ENCODE measurements at regions not wholly inside any gene's neighbourhood (a gene's known extent, or its start where the extent isn't known, plus 50 kb on each side); places are given as distances from the start of the nearest gene placed in this dataset.
"Not testable (repeated sequence)": the region's sequence is repeated elsewhere in the genome, so short reads cannot be mapped to it uniquely, and the experiment has no call there.

GRCh38 chr21:9774901-9775593 lies 746.3 kb upstream of the TPTE start:
- POLR2A ChIA-PET, ATAC-seq, H3K4me1 Mint-ChIP-seq, H3K27me3 Mint-ChIP-seq, DNase-seq, H3K4me3 Mint-ChIP-seq, H3K27ac Mint-ChIP-seq: not testable (repeated sequence)
- Mint-ChIP-seq H3K36me3 (peaks cover 0 to 26% (median 4%) of the 10 kb centered on the region in 3 donors), H3K9me3 (peaks cover 17 to 43% (median 29%) of the 10 kb centered on the region in 9 donors)

- H3K4me3 Mint-ChIP-seq, H3K4me1 Mint-ChIP-seq, POLR2A ChIA-PET, DNase-seq, H3K27ac Mint-ChIP-seq, ATAC-seq, H3K27me3 Mint-ChIP-seq: not testable (repeated sequence)
- H3K36me3 Mint-ChIP-seq: peaks cover 0 to 26% (median 4%) of the 10 kb centered on the region in 3 donors
- peaks cover 17 to 50% (median 33%) of the 10 kb centered on the region in 9 donors for H3K9me3 Mint-ChIP-seq
Measured at GRCh38 chr21:9775877-9776276, 745.5 kb upstream of the TPTE start.

- H3K9me3 Mint-ChIP-seq: peaks cover 17 to 52% (median 33%) of the 10 kb centered on the region in 9 donors
- H3K4me1 Mint-ChIP-seq, H3K27ac Mint-ChIP-seq, H3K27me3 Mint-ChIP-seq, POLR2A ChIA-PET, ATAC-seq, H3K4me3 Mint-ChIP-seq, DNase-seq: not testable (repeated sequence)
- peaks cover 0 to 26% (median 4%) of the 10 kb centered on the region in 3 donors for H3K36me3 Mint-ChIP-seq
Measured at GRCh38 chr21:9776286-9777020, 744.9 kb upstream of the TPTE start.

GRCh38 chr21:9778541-9778940 lies 742.8 kb upstream of the TPTE start:
- POLR2A ChIA-PET, H3K27ac Mint-ChIP-seq, DNase-seq, H3K4me3 Mint-ChIP-seq, H3K4me1 Mint-ChIP-seq, ATAC-seq, H3K27me3 Mint-ChIP-seq: not testable (repeated sequence)
- peaks cover 23 to 70% (median 43%) of the 10 kb centered on the region in 9 donors for H3K9me3 Mint-ChIP-seq
- peaks cover 0 to 26% (median 4%) of the 10 kb centered on the region in 3 donors for H3K36me3 Mint-ChIP-seq

GRCh38 chr21:9780441-9780937 lies 740.9 kb upstream of the TPTE start:
- H3K9me3 Mint-ChIP-seq: peaks cover 20 to 74% (median 42%) of the 10 kb centered on the region in 9 donors
- POLR2A ChIA-PET: no interaction called here

GRCh38 chr21:9783587-9783986 lies 737.8 kb upstream of the TPTE start:
- H3K4me1 Mint-ChIP-seq, H3K27me3 Mint-ChIP-seq, ATAC-seq, H3K4me3 Mint-ChIP-seq, H3K27ac Mint-ChIP-seq, H3K36me3 Mint-ChIP-seq, DNase-seq, POLR2A ChIA-PET: not testable (repeated sequence)
- H3K9me3 Mint-ChIP-seq: peaks cover 17 to 63% (median 35%) of the 10 kb centered on the region in 9 donors

More at GRCh38 chr21:9780441-9780937, 740.9 kb upstream of the TPTE start:
- Mint-ChIP-seq H3K36me3 (peaks cover 0 to 25% (median 4%) of the 10 kb centered on the region in 3 donors), H3K27ac (no peak overlapping the region), H3K4me1 (no peaks in the 10 kb centered on the region), H3K27me3 (no peaks in the 10 kb centered on the region), H3K4me3 (no peak overlapping the region)
- ATAC-seq (no peak), DNase-seq (no peak)

GRCh38 chr21:9784201-9784600 lies 737.2 kb upstream of the TPTE start:
- DNase-seq, H3K36me3 Mint-ChIP-seq, H3K4me3 Mint-ChIP-seq, ATAC-seq, H3K27me3 Mint-ChIP-seq, POLR2A ChIA-PET, H3K4me1 Mint-ChIP-seq, H3K27ac Mint-ChIP-seq: not testable (repeated sequence)
- H3K9me3 Mint-ChIP-seq: peaks cover 20 to 67% (median 37%) of the 10 kb centered on the region in 9 donors

GRCh38 chr21:9786092-9786491 lies 735.3 kb upstream of the TPTE start:
- H3K4me1 Mint-ChIP-seq, DNase-seq, H3K4me3 Mint-ChIP-seq, H3K27me3 Mint-ChIP-seq, H3K36me3 Mint-ChIP-seq, ATAC-seq, POLR2A ChIA-PET, H3K27ac Mint-ChIP-seq: not testable (repeated sequence)
- H3K9me3 Mint-ChIP-seq: peaks cover 20 to 67% (median 43%) of the 10 kb centered on the region in 9 donors

- POLR2A ChIA-PET, H3K4me3 Mint-ChIP-seq, H3K27me3 Mint-ChIP-seq, DNase-seq, H3K27ac Mint-ChIP-seq, H3K4me1 Mint-ChIP-seq, ATAC-seq: not testable (repeated sequence)
- Mint-ChIP-seq H3K9me3 (peaks cover 26 to 70% (median 53%) of the 10 kb centered on the region in 9 donors), H3K36me3 (peaks cover 0 to 17% (median 3%) of the 10 kb centered on the region in 3 donors)
Measured at GRCh38 chr21:9788281-9788680, 733.1 kb upstream of the TPTE start.

GRCh38 chr21:9790354-9790753 lies 731.0 kb upstream of the TPTE start:
- H3K27me3 Mint-ChIP-seq, DNase-seq, H3K4me1 Mint-ChIP-seq, H3K27ac Mint-ChIP-seq, POLR2A ChIA-PET, H3K4me3 Mint-ChIP-seq, ATAC-seq: not testable (repeated sequence)
- Mint-ChIP-seq H3K36me3 (peaks cover 0 to 18% (median 3%) of the 10 kb centered on the region in 3 donors), H3K9me3 (peaks cover 24 to 76% (median 50%) of the 10 kb centered on the region in 9 donors)

- peaks cover 18 to 81% (median 53%) of the 10 kb centered on the region in 9 donors for H3K9me3 Mint-ChIP-seq
- H3K4me1 Mint-ChIP-seq, H3K4me3 Mint-ChIP-seq, H3K27ac Mint-ChIP-seq, DNase-seq, H3K27me3 Mint-ChIP-seq, ATAC-seq, POLR2A ChIA-PET: not testable (repeated sequence)
- peaks cover 0 to 21% (median 3%) of the 10 kb centered on the region in 3 donors for H3K36me3 Mint-ChIP-seq
Measured at GRCh38 chr21:9791453-9791852, 729.9 kb upstream of the TPTE start.

GRCh38 chr21:9795291-9795690 lies 726.1 kb upstream of the TPTE start:
- H3K4me3 Mint-ChIP-seq, ATAC-seq, POLR2A ChIA-PET, H3K27ac Mint-ChIP-seq, DNase-seq, H3K27me3 Mint-ChIP-seq, H3K4me1 Mint-ChIP-seq: not testable (repeated sequence)
- peaks cover 11 to 54% (median 31%) of the 10 kb centered on the region in 9 donors for H3K9me3 Mint-ChIP-seq
- peaks cover 0 to 21% (median 3%) of the 10 kb centered on the region in 3 donors for H3K36me3 Mint-ChIP-seq

- H3K4me3 Mint-ChIP-seq, H3K27ac Mint-ChIP-seq, ATAC-seq, POLR2A ChIA-PET, H3K27me3 Mint-ChIP-seq, H3K4me1 Mint-ChIP-seq, DNase-seq: not testable (repeated sequence)
- Mint-ChIP-seq H3K9me3 (peaks cover 11 to 49% (median 29%) of the 10 kb centered on the region in 9 donors), H3K36me3 (peaks cover 0 to 21% (median 3%) of the 10 kb centered on the region in 3 donors)
Measured at GRCh38 chr21:9796293-9796692, 725.1 kb upstream of the TPTE start.

All from naive thymus-derived CD8-positive, alpha-beta T cell (primary cell).